Astrocyte of the spinal cord (primary cell): ENCODE measurements at regions not wholly inside any gene's neighbourhood (a gene's known extent, or its start where the extent isn't known, plus 50 kb on each side); places are given as distances from the start of the nearest gene placed in this dataset.
"Not testable (repeated sequence)": the region's sequence is repeated elsewhere in the genome, so short reads cannot be mapped to it uniquely, and the experiment has no call there.

ENCODE experiments used
- DNase-seq: peaks from one replicate; pipeline ENCODE4 v3.0.0; 2011; ENCODE audit warnings: low read depth, low spot score
- H3K4me3 ChIP-seq: 2 replicates; pipeline ENCODE4 v1.5.1; 2011; ENCODE audit warnings: low read depth, mild to moderate bottlenecking, low read length, moderate library complexity
- in situ Hi-C: cut with HindIII; loops from 2 replicates; pipeline ENCODE4 v1.10.0; 2017; ENCODE audit warnings: low sequenced_read_pairs
- TF ChIP-seq, protein P1 (sequence below): IDR thresholded peaks from 2 replicates; pipeline ENCODE4 v1.5.1; 2012; ENCODE audit warnings: low read depth, mild to moderate bottlenecking, low read length, inconsistent platforms

DNA sequence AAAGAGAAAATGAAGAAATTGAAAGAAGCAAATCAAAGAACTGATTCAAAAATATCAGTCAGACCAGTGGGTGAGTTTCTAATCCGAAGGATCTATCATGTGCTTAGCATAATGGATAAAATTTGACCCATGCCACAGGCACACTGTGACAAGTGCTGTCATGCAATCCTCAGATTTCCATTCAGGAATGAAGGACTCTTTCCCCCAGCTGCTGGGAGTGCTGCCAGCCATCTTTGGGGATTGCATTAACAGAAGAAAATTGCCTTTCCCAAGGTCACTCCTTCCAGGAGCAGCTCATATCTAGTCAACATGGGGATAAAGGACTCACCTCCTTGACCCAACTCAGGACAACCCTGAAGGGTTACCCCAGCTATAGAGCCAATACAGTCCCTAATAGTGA is 316.7 kb upstream of the TBX18 start:
- TF ChIP-seq, protein P1, sequence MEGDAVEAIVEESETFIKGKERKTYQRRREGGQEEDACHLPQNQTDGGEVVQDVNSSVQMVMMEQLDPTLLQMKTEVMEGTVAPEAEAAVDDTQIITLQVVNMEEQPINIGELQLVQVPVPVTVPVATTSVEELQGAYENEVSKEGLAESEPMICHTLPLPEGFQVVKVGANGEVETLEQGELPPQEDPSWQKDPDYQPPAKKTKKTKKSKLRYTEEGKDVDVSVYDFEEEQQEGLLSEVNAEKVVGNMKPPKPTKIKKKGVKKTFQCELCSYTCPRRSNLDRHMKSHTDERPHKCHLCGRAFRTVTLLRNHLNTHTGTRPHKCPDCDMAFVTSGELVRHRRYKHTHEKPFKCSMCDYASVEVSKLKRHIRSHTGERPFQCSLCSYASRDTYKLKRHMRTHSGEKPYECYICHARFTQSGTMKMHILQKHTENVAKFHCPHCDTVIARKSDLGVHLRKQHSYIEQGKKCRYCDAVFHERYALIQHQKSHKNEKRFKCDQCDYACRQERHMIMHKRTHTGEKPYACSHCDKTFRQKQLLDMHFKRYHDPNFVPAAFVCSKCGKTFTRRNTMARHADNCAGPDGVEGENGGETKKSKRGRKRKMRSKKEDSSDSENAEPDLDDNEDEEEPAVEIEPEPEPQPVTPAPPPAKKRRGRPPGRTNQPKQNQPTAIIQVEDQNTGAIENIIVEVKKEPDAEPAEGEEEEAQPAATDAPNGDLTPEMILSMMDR: no peak
- in situ Hi-C loops: no loop called here
- DNase-seq: no peak
- no peak overlapping the region for H3K4me3 ChIP-seq

DNA sequence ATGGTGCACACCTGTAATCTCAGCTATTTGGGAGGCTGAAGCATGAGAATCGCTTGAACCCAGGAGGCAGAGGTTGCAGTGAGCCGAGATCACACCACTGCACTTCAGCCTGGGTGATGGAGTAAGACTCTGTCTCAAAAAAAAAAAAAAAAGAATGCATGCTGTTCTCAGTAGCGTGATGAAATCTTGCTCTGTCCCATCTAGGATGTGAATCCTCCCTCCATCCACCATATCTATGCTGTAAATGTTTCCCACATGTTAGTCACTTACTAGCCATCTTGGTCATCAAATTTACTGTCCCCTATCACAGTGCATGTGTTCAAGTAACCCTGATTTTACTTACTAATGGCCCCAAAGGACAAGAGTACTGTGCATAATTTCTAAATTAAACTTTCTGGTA is 315.4 kb upstream of the TBX18 start:
- in situ Hi-C loops: no loop called here
- TF ChIP-seq, protein P1: no peak
- DNase-seq: no peak
- H3K4me3 ChIP-seq: no peak overlapping the region

DNA sequence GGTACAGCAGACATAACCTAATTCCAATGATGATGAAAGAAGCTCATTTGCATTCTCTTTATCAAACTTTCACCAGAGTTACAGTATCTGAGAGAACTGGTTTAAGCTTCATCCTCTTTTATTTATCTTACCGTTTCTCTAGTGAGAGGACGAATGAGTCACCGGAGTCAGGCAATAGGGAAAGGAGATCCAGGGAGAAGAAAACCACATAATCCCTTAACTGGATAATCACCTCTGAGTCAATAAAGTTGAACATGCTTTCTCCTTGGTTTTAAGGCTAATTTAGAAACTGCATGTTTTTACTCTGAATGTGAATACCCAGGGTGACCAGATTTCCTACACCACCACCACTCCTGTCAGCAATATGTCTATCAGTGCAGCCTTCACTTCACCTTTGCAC is 313.7 kb upstream of the TBX18 start:
- peak; percentile 94 for DNase-seq
- TF ChIP-seq, protein P1: no peak
- in situ Hi-C loops: no loop called here
- no peak overlapping the region for H3K4me3 ChIP-seq

DNA sequence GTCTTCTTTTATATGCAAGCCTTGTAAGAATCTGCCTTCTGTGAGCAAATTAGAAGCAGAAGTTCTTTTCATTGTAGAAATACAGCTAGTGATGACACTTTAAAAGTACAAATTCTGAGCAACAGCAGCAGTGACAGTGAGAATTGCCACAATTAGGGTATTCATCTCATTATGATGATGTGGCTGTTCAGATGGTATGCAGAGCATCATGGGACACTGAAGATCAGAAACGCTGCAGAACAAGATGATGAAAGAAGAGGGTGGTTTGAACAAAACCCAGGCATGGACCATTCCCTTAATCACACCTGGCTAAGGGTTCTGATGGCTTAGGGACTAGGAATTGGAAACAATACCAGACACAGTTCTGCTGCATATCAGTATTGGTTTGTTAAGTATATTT is 312.7 kb upstream of the TBX18 start:
- TF ChIP-seq, protein P1: no peak
- in situ Hi-C loops: no loop called here
- no peak overlapping the region for H3K4me3 ChIP-seq
- DNase-seq: no peak

DNA sequence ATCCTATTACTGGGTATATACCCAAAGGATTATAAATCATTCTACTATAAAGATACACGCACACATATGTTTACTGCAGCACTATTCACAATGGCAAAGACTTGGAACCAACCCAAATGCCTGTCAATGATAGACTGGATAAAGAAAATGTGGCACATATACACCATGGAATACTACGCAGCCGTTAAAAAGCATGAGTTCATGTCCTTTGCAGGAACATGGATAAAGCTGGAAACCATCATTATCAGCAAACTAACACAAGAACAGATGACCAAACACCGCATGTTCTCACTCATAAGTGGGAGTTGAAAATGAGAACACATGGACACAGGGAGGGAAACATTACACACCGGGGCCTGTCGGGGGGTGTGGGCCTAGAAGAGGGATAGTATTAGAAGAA is 307.4 kb upstream of the TBX18 start:
- in situ Hi-C loops, H3K4me3 ChIP-seq, DNase-seq: not testable (repeated sequence)

DNA sequence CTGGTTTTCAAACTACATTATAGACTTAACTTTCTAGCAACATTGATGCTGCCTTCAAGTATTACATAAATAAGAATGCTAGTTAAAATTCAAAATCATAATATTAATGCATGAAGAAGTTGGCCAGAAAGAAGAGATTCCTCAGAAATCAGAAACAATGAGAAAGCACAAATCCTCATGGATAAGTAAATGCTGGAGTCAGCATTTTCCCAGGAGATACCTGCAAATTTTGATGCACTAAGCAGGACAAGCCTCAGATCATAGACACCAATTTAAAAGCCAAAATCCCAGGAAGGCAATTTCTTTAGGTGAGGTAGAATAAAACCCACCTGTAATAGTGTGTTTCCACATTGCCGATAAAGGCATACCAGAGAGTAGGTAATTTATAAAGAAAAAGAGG is 305.2 kb upstream of the TBX18 start:
- H3K4me3 ChIP-seq: no peak overlapping the region
- in situ Hi-C loops: no loop called here
- no peak for DNase-seq
- TF ChIP-seq, protein P1: no peak

DNA sequence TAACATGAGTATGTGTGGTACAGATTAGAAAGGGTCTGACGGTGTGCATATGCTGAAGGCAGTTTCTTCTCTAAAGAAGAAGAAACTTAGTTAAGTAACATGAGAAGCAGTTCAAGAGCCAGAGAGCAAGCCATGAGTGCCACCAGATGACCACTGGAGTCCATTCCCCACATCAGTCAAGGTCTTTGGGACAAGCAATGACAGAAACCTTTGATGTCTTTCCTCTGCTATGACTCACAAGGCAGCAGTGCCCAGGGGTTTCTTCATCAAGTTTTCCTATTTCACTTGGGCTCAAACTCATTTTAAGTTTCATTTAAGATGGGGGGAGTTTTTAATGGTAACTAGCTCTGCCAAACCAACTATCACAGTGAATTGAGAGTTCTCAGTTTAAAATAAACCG is 303.8 kb upstream of the TBX18 start:
- in situ Hi-C loops: no loop called here
- no peak overlapping the region for H3K4me3 ChIP-seq
- TF ChIP-seq, protein P1: no peak
- no peak for DNase-seq
